ENCODE measurements at regions not wholly inside any gene's neighbourhood (a gene's known extent, or its start where the extent isn't known, plus 50 kb on each side); places are given as distances from the start of the nearest gene placed in this dataset.
"Not testable (repeated sequence)": the region's sequence is repeated elsewhere in the genome, so short reads cannot be mapped to it uniquely, and the experiment has no call there.

- DNase-seq (ENCODE audit: low read depth in 2 of 3, low spot score in 2 of 3): no peak
Measured at GRCh38 chr5:104932431-104932830, 1369.8 kb upstream of the NUDT12 start.

- no peak for DNase-seq (ENCODE audit: low read depth in 2 of 3, low spot score in 2 of 3)
Measured at GRCh38 chr5:104928906-104929520, 1366.4 kb upstream of the NUDT12 start.

DNA sequence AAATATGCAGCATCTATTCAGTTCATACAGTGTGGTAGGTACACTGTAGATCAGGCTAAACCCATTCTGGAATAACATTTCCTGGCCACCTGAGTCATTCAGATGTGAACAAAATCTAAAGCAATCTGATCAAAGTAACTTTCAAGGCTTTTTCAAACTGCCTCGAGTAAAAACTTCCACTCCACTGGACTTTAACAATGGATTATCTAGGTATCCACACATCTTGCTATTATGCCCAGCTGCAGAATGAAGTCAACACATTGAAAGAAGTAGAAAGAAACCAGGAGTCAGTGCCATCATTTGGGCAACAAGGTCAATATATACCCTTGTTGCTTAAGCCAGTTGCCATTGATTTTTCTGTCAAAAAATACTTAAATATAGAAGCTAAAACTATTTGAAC is 1352.6 kb upstream of the NUDT12 start:
- no peak for DNase-seq (ENCODE audit: low read depth in 2 of 3, low spot score in 2 of 3)

DNA sequence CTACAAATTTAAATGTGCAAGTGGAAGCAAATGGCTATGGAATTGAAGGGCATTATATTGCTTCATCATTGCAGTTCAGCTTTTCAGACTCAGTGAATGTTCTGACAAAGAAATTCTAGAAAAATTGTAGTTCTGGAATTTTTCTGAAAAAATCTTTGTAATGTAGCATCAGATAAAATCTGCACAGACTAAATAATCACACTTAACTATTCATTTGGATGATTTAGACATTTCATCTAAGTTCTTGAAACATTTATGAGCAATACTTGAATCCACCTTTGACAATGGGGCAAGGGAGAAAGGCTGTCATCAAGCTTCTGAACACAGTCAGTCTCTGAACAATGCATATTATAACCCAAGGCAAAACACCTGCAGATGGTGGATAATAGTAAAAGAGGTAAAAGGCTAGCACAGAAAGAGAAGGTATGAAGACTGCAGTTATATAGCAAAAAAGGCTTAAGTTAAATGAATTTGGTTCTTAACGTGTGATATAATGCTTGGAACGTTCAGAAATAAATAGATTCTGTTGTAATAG is 1352.0 kb upstream of the NUDT12 start:
- no peak for DNase-seq (ENCODE audit: low read depth in 2 of 3, low spot score in 2 of 3)

- DNase-seq (ENCODE audit: low read depth in 2 of 3, low spot score in 2 of 3): no peak
Measured at GRCh38 chr5:104913841-104914281, 1351.3 kb upstream of the NUDT12 start.

DNA sequence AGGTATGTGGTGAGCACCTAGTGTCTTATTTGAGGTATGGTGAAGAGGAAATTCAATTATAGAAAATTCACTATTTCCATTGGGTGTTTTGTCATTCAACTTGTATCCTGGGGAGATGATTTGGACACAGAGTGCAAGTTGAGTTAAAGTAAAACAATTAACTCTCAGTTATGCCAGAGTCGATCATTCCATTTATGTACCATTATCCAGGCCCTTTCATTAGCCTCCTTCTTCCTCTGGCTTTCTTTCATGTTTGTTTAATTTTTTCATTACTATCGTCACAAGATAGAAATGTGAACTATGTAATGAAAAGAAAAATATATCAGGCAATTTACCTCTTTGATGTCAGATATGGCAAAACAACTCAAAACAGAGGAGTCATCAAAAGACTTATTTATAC is 1347.2 kb upstream of the NUDT12 start:
- DNase-seq (ENCODE audit: low read depth in 2 of 3, low spot score in 2 of 3): no peak

- no peak for DNase-seq (ENCODE audit: low read depth in 2 of 3, low spot score in 2 of 3)
Measured at GRCh38 chr5:104904561-104904960, 1342.0 kb upstream of the NUDT12 start.

- DNase-seq (ENCODE audit: low read depth in 2 of 3, low spot score in 2 of 3): no peak
Measured at GRCh38 chr5:104903941-104904340, 1341.4 kb upstream of the NUDT12 start.

- DNase-seq (ENCODE audit: low read depth in 2 of 3, low spot score in 2 of 3): no peak
Measured at GRCh38 chr5:104891596-104891995, 1329.0 kb upstream of the NUDT12 start.

- DNase-seq (ENCODE audit: low read depth in 2 of 3, low spot score in 2 of 3): no peak
Measured at GRCh38 chr5:104890767-104891166, 1328.2 kb upstream of the NUDT12 start.

DNA sequence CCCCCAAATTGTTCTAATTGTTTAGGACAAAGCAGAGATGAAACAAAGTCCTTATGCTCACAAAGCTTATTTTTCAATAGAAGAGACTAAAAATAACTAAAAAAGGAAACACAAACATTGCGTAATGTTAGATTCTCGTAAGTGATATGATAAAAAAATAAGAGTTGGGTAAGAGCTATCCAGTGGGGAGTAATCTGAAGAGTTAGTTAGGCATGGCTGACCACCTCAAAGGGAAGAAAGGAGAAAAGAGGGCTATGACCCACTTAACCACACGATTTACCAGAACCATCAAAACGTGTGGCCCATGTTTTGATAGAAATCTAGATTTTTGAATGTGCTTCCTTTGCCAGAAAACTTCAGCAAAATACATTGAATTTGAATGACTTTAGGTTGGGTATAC is 1296.8 kb upstream of the NUDT12 start:
- DNase-seq (ENCODE audit: low read depth in 2 of 3, low spot score in 2 of 3): no peak

- not testable (repeated sequence) for DNase-seq (ENCODE audit: low read depth in 2 of 3, low spot score in 2 of 3)
Measured at GRCh38 chr5:104852099-104852498, 1289.5 kb upstream of the NUDT12 start.

DNA sequence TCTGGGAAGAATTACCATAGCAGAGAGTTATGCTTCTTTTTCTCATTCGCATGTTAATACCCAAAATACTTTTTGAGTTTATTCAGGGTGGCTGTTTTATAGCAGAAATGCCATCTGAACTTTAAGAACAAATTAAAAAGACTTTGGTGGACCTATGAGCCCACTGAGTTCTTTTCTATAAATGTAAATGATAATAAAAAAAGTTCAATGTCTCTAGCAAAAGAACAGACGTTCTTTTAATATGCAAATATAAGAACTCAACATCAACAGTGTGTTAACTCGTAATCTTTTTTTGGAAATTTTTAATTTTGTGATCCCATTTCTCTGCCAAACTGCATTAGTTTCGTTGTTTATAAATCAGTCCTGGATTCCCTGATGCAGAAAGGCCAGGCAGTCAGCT is 1283.0 kb upstream of the NUDT12 start:
- DNase-seq (ENCODE audit: low read depth in 2 of 3, low spot score in 2 of 3): no peak

DNA sequence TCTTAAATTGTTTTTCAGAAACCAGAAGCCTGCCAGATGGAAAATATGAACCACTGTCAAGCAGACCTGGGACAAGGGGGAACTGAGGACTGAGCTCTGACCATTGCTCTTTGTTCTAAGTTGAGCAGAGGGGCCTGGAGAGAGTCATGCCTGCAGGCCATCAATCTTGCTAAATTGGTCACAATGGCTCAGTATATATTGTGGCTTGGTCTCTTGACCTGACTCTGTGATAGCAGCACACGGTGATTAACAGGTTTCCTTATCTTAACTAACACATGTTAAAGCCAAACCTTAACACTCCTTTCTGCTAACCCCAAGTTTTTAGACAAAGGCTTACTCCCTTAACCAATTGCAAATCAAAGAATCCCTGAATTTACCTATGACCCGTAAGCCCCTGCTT is 1281.2 kb upstream of the NUDT12 start:
- DNase-seq (ENCODE audit: low read depth in 2 of 3, low spot score in 2 of 3): no peak

DNA sequence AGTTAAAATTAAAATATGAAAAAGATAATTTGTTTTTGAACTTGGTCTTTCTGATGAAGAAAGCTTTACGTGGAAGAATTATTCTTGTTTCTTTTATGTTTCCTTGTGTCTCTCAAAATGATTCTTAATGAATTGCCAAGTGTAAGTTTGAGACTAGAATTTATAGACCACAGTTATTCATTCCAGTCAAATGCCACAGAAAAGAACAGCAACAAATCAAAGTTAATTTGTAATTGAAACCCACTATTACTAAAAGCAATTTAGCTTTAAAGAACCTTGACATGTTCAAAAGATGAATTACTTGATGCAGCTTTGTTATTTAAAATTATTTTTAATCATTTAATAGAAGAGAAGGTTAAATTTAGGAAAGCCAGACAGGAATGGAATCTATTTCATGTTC is 1277.7 kb upstream of the NUDT12 start:
- DNase-seq (ENCODE audit: low read depth in 2 of 3, low spot score in 2 of 3): no peak

DNA sequence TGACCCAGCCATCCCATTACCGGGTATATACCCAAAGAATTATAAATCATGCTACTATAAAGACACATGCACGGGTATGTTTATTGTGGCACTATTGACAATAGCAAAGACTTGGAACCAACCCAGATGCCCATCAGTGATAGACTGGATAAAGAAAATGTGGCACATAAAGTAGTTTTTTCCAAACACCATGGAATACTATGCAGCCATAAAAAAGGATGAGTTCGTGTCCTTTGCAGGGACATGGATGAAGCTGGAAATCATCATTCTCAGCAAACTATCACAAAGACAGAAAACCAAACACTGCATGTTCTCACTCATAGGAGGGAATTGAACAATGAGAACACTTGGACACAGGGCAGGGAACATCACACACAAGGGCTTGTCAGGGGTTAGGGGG is 1268.9 kb upstream of the NUDT12 start:
- DNase-seq (ENCODE audit: low read depth in 2 of 3, low spot score in 2 of 3): not testable (repeated sequence)

DNA sequence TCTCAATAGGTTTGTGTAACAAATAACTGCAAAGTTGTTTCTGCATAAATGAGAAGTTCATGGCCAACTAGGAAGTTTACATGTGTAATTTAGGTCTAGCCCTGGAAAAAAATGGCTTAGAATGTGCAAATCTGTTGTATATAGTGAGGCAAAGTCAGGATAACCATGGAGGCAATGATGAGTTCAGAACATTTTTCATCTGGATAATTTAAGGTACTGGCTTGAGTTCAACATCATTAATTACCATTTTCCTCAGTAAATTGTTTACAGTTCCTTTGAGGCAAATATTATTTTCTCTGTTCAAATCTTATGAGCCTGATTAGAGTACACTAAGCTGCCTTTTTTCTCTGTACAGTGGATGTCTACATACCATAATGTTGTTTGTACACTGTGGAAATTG is 1259.0 kb upstream of the NUDT12 start:
- DNase-seq (ENCODE audit: low read depth in 2 of 3, low spot score in 2 of 3): no peak

- no peak for DNase-seq (ENCODE audit: low read depth in 2 of 3, low spot score in 2 of 3)
Measured at GRCh38 chr5:104817127-104817526, 1254.5 kb upstream of the NUDT12 start.

- DNase-seq (ENCODE audit: low read depth in 2 of 3, low spot score in 2 of 3): no peak
Measured at GRCh38 chr5:104815212-104815611, 1252.6 kb upstream of the NUDT12 start.

DNA sequence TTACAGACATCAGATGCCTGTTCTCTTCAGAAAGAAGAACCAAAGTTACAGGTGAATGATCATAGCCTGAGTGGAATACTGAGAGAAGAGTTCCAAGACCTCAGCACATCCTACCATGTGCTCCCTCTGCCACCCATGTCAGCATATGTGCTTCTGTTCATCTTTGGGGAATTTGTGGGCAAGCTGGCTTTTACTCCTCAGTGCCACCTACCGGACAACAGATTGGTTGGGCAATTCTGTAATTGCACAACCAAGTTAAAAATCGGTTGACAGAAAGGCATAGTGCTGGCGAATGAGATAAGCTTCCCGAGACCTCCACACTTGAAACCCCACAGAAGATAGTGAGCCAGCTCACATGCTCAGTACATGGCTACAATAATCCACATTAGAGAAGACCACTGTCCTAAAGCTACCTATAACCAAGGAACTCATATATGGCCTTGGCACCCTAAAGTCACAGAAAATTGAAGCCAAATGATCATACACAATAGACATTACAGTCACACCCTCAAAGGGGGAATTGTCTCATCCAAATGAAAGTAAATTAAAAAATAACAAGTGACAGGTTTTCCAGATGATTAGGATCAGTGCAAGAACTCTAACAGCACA is 1238.0 kb upstream of the NUDT12 start:
- no peak for DNase-seq (ENCODE audit: low read depth in 2 of 3, low spot score in 2 of 3)

DNA sequence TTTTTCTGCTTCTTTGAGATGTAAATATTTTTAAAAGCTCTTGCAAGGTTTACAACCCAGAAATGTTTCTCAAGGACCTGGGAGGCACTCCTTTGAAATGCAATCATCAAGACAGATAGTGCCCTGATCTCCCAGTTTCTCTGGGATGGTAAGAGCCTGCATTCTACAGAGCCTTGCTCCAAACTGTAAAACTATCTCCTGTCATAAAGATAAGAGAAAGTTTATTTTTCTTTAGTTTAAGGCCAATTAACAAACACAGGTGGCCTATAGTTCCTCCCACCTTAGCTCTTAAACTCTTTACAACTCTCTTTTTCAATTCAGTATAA is 1231.1 kb upstream of the NUDT12 start:
- DNase-seq (ENCODE audit: low read depth in 2 of 3, low spot score in 2 of 3): no peak

GRCh38 chr5:104793031-104793754 is 1230.6 kb upstream of the NUDT12 start:
- no peak for DNase-seq (ENCODE audit: low read depth in 2 of 3, low spot score in 2 of 3)

All from hematopoietic multipotent progenitor cell (in vitro differentiated cells).